GM12872 (cell line): ENCODE measurements at regions not wholly inside any gene's neighbourhood (a gene's known extent, or its start where the extent isn't known, plus 50 kb on each side); places are given as distances from the start of the nearest gene placed in this dataset.

Experiments
- CTCF ChIP-seq: IDR thresholded peaks from 3 replicates; pipeline ENCODE4 v1.5.1; 2011; ENCODE audit warnings: low read depth, mild to moderate bottlenecking, low read length, moderate library complexity; ENCODE audit not compliant: insufficient read depth

- TF ChIP-seq CTCF, result no peak
These were observed 77.1 kb upstream of the GNAI1 start for GRCh38 chr7:80057488-80057887.

- TF ChIP-seq CTCF, result no peak
These were observed 80.3 kb upstream of the GNAI1 start for GRCh38 chr7:80054356-80054755.

- no peak for TF ChIP-seq CTCF
These were observed 81.5 kb upstream of the GNAI1 start for GRCh38 chr7:80053124-80053523.

- no peak for TF ChIP-seq CTCF
These were observed 86.7 kb upstream of the GNAI1 start for GRCh38 chr7:80047856-80048459.

GRCh38 chr7:80047032-80047431 lies 87.6 kb upstream of the GNAI1 start:
- no peak for TF ChIP-seq CTCF

- TF ChIP-seq CTCF, result no peak
These were observed 89.8 kb upstream of the GNAI1 start for GRCh38 chr7:80044796-80045195.

DNA sequence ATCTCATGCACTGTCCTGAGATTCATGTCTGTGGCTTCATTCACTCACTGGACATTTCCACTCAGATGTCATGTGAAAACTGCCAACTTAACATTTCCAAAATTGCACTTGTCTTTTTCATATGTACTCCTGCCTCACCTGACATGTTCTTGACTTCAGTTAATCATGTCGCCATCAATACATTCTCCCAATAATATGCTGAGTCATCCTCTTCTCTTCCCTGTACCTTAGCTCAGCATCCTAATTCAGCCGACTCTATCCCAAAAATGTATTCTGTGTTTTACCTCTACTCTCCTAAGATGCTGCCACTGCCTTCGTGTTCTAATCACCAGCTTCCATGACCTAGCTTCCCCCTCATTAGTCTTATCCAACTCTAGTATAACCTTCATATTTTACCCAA lies 93.9 kb upstream of the GNAI1 start:
- no peak for TF ChIP-seq CTCF

DNA sequence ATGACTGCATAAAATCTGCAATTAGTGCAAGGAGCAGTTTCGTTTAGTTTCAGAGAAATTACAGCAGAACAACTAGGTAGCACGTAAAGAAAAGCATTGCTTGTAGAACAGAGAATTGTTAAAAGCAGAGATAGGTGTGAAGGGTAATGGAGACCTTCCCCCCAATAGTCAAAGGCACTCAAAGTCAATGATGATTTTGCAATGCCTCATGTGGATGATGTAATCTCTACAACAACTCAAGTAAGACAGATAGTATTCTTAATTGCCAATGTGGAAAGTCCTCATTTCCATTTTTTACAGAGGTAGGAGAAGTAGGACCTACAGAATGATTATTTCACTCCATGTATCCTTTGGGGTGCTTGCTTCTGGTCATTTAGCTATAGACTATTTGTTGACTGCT lies 94.3 kb upstream of the GNAI1 start:
- no peak for TF ChIP-seq CTCF
